HG03060 (cell line): ENCODE measurements at regions not wholly inside any gene's neighbourhood (a gene's known extent, or its start where the extent isn't known, plus 50 kb on each side); places are given as distances from the start of the nearest gene placed in this dataset.

ENCODE experiments used
- ATAC-seq: cut with Tn5 transposase; IDR thresholded peaks from one replicate; pipeline ENCODE4 v1.9.1; 2021; ENCODE audit warnings: low read depth, moderate number of reproducible peaks; ENCODE audit not compliant: unreplicated experiment

DNA sequence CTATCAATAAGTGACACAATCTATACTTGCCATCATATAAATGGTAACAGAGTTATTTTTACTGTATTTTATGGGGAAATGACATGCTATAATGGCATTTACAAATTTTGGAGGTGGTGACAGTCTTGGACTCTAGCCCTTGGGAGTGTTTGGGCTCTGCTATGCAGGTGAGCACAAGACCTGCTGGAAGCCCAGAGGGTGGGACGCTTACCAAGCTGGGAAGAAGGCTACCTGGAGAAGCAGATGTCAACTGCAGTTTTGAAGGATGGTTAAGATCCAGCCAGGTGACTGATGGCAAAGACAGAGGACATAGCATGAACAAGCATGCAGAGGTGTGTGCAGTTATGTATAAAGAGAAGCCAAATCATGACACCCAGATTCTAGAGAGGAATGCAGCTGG is 346.9 kb downstream of the MYCN start:
- no peak for ATAC-seq

DNA sequence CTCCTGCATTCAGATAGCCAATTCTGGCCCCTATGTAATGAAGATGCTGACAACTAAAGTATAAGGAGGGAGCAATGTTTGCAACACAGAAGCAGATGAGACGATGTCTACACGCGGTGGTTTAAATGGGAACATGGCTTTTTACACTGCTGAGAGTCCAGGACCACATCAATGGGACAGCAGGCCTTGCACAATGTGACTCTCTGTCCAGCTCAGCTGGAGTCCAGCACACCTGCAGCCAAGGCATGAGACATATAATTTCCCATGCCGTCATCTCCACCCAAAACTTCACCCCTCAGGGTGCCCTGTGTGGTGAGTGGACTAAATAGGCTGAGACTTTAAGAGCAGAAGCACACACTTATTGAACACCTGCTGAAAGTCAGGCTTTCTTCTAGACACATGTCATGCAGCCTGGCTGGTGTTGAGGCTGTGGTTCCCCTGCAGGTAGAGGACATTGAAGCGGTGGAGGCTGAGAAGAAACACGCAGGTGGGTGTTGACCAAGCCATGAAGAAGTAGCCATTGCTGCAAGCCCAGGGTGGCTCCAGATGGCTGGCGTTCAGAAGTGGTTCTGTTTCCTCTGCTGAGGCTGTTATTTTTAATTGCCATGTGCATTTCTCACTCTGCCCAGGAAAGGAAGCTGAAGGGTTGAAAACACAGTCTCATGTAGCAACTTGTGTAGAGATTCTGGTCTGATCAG is 345.6 kb downstream of the MYCN start:
- no peak for ATAC-seq

DNA sequence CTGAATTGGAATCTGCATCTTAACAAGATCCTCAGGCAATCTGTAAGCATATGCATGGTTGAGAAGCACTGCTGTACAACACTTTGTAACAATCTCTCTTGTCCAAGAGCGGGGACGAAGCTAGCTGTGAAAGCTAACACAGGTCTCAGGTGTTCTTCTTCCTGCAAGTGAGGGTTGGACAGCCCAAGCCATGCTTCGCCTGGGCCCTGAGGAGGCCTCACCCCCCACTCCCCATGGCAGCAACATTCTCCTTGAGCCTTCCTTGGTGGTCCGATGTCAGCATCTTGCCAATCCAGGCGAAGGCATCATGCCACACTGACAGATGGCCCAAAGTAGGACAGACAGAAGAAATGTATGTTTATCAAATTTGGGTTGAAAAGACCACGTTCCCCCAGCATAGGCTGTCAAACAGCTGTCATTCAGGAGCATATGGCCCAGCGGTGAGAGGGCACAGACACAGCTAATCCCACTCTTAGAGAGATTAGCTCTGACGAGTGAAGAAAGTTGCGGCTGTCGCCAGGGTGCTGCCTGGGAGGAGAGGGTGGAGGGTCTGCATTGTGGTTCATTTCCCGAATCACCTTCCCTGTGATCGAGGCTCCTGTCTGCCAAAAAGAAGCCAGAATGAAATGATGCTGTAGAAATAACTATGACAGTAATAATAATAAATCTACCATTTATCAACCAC is 344.7 kb downstream of the MYCN start:
- ATAC-seq, result no peak

DNA sequence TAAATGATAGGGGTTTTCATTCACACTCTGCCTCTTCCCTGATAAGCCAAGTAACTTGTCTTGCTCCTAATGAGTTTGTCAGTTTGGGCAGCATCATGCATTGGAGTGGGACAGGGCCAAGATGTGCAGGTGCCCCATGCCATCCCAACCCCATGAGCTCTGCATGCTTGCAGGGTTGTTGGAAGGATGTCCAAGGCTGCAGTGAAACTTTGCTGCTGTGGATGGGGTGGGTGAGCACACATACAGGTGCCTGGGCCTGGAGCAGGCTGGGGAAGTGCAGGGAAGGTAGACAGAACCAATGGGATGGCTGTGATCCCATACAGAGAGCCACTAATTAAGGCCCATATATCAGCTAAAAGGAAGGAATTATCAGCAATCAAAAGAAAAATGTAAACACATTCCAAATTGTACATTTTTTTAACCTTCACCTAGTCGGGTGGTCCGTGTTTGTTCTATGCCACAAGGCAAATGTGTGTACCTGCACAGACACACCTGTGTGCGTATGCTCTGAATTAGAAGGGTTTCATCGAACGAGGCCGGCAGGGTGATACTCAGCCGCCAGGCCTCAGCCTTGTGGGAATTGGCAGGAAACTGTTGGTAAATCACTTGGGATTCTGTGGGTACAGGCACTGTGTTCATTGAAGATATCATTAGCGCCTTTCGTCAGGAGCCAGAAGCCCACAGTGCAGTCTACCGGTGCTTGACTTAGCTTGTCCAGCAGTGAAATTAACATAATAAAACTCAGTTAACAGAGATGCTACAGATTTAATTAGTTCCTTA is 342.9 kb downstream of the MYCN start:
- ATAC-seq, result no peak

DNA sequence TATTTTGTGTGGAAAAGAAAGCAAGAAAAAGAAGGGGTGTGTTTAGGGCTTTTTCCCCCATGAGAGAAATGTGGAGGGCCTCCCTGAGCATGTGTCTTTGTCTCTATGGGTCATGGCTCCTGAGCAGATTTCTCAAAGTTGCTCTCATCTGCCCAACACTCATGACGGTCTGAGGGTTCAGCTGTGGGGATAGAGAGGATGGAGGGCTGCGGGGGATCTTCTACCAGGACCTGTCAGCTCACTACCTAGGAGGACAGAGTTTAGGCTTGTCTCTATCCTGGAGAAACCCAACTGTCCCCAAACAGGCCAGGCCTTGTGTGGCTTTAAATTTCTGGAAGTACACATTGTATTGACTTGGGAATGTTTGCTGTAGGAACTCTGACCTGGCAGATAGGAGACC is 342.2 kb downstream of the MYCN start:
- no peak for ATAC-seq

DNA sequence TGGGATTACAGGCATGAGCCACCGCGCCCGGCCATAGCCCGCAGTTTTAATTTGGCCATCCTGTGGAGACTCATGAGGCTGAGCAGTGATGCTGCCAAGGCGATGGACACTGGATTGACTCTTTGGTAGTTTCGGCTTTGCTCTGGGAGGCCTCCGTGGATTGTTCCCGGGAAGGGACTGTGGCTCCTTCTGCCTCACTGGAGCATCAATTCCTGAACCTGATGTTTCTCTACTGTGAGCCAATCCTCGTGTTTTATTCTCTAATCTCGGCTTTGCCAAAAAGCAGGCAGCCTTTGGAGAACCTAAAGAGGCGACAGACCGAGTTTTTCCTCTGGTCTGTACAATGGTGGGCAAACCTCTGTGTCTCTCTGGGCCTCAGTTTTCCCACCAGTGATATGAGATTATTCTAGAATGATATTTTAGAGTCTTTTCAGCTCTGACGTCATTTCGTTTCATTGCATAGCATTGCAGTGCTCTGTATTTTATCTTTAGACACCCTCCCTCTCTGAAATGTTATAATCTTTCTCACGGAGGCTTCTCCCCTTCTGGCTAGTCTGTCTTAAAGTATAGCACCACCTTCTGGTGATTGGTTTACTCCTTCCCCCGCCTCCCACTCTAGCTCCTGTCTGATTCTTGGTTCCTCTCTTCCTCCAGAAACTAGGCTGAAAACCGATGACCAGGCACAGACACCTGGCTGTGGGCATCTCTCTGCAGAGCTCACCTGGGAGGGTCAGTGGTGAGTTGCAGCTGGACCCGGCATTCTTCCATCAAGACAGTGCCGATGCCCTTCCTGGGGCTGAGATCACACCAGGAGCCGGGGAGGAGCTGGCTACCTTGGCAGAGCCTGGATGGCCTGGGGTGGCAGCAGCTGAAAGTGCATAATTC is 341.3 kb downstream of the MYCN start:
- ATAC-seq, result no peak

DNA sequence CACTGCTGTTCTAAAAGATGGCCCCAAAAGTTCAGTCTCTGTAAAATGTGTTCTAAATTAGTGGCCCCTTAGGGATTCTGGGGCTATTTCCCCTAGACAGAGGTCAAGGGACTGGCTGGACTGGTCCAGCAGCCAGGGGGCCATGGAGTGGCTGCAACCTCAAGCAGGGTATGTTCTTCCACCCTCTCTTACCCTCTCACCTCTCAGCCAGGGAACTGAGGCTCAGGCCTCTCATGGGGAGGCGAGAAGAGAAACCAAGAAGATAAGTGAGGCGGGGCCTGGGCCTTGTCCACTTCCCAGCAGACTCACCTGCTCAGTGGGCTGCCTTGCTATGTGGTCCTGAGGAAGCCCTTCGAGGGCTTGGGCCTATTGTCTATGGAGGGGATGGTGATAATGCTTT is 339.7 kb downstream of the MYCN start:
- ATAC-seq, result no peak

DNA sequence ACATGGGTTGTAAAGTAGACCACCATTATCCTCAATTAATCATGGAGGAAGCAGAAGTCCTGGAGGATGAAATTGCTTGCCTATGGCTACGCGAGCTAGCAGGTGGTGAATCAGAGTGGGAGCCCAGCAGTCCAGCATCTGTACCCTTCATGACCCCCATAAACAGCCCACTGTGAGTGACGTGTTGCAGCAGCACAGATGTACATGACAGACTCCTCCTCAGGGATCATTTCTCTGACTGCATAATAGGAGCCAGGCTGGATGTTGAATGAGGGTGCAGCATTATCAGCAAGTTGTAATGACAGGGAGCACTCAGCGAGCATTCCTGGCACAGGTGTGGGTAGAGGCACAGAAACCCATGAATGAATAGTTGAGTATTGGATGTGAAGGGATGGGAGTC is 339.3 kb downstream of the MYCN start:
- no peak for ATAC-seq

DNA sequence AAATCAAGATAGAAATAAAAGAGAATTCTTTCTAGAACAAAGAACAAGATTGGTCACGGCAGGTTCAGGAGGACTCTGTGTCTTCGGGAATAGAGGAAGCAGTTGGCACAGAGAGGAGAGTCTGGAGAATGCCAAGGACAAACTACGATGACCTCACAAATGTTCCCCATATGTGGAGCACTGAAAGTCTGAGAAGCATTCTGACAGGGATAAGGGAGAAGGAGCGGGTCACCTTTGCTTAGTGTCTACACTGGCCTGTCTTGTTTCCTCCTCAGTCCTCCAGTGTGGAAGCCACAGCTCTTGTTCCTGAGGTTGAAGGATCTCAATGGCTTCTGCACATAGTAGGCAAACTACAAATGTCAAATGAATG is 338.8 kb downstream of the MYCN start:
- ATAC-seq, result no peak

DNA sequence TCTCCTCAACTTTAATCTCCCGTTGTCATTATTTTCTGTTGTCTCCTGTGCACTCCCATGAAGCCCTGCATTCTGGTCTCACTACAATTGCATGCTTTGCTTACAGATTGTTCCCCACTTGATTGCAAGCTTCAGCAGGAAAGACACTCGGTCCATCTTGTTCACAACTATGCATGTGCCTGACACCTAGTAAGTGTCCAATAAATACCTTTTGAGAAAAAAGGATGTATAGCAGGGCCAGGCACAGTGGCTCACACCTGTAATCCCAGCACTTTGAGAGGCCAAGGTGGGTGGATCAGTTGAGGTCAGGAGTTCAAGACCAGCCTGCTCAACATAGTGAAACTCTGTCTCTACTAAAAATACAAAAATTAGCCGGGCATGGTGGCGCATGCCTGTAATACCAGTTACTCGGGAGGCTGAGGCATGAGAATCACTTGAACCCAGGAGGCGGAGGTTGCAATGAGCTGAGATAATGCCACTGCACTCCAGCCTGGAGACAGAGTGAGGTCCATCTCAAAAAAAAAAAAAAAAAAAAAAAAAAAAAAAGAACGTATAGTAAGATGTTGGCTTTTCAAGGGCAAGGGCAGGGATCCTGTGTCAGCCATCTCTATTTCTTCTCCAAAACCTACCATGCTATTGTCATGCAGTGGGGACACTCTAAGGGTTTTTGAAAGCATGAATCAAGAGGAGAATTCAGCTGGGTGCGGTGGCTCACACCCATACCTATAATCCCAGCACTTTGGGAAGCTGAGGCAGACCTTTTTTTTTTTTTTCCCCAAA is 338.3 kb downstream of the MYCN start:
- ATAC-seq, result no peak

DNA sequence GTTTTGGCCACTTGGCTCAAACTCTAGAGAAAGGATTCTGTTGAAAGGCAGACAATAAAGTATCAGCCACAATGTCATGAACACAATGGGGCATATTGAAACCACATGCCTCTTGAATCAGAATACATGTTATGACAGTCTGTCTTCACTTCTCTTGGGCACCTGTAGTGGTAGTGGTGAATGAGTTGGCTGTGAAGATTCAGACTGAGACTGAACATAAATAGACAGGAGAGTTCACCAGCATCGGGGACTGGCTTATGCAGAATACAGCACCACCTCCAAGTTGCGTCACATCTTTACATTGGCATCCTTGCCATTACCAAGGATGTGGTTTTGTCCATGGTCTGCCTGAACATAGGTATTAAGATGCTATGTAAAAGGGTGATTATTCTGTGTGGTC is 336.8 kb downstream of the MYCN start:
- ATAC-seq, result no peak

DNA sequence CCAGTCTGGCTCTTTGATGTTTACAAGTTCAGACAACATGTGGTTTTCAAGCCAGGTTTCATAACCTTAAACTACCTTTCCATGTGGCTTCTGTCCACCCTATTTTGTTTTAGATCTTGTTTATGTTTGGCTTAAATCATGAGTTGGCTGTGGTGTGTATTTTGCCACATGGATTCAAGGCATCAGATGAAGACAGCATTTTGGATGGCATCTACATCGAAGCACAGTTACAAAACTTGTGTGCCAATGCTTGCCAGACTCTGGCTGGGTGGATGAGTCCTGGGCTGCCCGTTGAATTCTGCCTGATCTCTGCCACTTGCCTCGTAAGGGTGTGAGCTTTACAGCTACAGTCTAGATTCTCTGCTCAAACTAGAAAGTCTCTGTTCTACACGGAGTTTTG is 335.3 kb downstream of the MYCN start:
- no peak for ATAC-seq

DNA sequence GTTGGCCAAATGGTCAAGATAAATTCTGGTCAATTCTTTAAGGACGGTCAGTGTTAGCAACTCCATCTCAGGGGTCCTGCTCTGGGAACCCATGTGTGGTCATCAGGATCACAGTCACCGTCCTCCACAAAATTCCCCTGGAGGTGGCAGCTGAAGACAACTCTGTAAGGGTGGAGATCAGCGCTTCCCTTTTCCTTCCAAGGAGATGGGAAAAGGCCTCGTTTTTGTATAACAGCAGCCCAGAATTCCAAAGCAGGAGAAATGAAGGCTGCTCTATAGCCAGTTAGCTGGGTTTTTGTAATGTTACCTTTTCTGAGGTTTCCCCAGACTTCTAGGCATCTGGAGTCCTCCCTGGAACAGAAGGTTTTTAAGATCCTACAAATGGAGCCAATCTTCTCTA is 334.8 kb downstream of the MYCN start:
- ATAC-seq, result no peak

DNA sequence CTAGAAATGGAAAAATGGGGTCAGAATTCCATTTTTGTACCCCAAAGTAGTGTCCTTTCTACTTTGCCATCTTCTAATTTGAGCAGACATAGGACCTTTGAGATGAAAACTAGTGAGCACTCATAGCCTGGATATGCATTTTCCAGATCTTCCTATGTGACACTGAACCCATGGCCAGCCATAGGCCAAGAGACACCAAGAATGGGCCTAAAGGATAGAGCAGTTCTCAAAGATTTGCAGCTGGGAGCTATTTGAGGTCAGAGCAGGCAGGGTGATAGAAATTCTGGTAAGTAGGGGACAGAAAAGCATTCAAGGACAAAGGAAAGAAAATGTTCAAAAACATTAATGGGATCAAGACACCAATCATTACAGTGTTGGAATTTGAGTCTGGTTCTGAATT is 332.8 kb downstream of the MYCN start:
- no peak for ATAC-seq

DNA sequence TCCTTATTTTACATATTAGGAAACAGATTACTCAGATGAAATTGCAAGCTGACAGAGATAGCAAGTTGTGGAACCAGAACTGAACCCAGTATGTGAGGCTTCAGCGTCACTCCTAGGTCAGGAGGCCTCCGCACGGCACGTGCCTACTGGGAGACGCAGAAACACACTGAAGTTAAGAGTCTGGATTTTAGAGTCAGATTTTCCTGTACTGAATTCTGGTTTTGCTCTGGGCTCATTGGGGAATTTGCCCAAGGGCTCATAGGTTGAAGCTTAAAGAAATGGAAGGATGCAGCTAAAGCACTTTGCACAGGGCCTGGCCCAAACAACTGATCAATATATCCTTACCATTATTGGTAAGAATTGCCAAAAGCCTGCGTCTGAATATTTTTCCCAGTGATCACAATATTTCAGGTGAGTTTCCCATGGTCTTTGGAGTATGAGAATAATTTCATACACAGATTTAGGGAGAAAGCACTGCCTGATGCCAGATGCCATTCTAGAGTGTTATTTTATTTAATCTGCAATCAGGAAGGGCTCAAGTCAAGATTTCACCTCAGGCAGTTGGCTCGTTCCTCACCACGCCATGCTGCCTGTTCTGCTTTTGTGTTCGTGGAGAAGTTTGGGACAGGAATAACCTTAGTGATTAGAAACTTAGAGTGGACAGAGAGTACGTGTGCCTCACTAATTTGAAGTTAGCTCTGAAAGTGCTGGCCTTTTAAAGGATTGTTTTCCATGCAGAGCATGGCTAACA is 331.9 kb downstream of the MYCN start:
- ATAC-seq, result no peak

DNA sequence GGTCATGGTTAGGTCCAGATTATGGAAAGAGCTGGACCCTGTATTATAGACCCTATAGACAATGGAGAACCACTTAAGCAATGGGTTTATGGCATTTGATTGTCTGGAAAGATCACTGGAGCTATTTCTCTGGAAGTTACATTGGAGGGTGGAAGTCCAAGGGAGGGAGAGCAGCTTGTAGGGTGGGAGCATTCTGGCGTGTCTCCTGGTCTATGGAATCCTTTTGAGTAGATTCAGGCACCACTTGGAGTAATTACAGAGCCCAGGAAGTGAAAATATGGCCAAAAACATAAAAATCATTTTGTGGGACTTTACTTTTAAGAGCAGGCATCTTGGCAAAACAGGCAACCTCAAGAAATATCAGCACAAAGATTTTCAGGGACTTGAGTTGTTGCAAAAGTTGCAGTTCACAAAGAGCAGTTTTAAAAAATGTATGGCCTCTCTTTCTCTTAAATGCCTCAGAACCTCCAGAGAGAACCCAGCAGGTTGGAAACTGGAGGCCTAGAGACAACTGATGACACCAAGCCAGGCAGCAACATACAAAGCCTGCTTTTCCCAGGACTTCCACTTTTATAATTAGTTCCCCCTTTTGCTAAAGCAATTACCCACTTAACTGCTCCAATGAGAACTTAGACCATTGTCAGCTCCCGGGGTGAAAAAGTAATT is 331.0 kb downstream of the MYCN start:
- ATAC-seq, result no peak

DNA sequence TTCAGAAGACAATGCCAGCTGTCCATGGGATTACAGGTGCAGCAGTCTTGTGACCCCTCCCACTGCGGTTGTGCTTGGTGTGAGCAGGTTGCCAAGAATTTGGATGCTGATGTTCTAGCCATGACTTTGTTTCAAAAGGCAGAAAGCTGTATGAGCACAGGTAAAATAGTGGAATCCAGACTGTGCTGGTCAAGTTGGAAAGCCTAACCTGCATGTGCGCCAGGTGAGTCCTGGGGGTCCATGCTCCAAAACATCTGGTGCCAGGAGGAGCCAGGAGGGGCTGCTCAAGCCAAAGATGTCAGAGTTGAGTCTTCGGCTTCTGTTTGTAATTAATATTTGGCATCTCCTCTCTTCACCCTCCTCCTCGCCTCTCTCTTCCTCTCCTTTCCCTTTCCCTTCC is 330.1 kb downstream of the MYCN start:
- ATAC-seq, result no peak

DNA sequence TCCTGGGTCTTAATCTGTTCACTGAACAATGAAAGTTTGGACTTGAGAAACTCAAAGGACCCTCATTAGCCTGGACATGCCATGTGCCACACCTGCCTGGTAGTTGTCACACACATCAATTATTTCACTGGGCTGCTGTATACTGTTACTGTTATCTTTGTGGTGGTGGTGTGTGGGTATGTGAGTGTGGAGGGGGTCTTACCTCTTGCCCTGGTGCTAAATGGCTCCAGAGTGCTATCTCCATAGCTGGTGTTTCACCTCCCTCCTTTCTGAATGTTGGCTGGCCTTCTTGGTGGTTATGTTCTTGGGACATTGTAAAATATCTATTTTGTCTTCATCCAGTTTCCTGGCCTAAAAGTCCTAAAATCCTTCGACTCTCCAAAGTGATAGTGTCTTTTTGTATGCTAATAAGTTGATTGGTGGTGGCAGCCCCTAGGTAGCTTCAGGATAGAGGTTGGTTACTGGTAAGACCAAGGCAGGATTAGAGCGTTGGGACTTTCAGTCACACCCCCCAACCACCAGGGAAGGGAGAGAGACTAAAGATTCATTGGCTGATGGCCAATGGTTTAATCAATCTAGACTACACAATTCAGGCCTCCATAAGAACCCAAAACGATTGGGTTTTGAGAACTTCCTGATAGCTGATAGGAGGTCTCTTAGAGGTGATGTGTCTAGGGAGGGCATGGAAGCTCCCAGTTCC is 328.1 kb downstream of the MYCN start:
- no peak for ATAC-seq
